ENCODE measurements at regions not wholly inside any gene's neighbourhood (a gene's known extent, or its start where the extent isn't known, plus 50 kb on each side); places are given as distances from the start of the nearest gene placed in this dataset.

DNA sequence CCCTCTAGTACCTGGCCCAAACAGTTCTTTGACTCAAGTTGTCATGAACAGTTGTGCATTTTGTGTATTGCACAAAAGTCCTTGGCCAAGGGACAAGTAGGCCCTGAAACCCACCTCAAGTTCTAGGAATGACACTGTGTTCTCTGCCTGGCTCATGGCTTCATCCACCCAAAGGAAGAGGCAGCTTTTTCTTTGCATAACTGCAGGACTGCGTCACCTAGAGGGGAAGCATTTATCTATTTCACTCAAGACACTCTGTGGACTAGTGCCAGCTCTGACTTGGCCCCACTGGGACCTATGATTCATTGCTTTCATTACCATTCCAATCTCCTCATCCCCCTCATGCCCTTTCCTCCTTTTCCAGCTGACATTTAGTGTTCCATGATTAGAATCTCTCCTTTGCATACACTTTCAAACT, 119.3 kb upstream of the SIX2 start:
- ChIA-PET POLR2A (ENCODE audit: unreplicated experiment) (no interaction called here), CTCF (no interaction called here)
- Histone ChIP-seq H2AFZ (ENCODE audit: low read length) (no peak overlapping the region), H4K20me1 (ENCODE audit: low read length) (no peaks in the 10 kb centered on the region), H3K4me2 (ENCODE audit: low read length) (peak overlapping the region; percentile 65), H3K4me3 (ENCODE audit: low read length) (no peak overlapping the region), H3K27me3 (ENCODE audit: low read length) (no peaks in the 10 kb centered on the region), H3K79me2 (ENCODE audit: low read length) (no peaks in the 10 kb centered on the region), H3K36me3 (ENCODE audit: low read depth, low read length) (no peaks in the 10 kb centered on the region), H3K9me3 (ENCODE audit: low read length) (no peaks in the 10 kb centered on the region), H3K9me2 (replicated peaks; ENCODE audit: low read length) (no peaks in the 10 kb centered on the region), H3K9ac (ENCODE audit: low read length) (peak overlapping the region; percentile 30; the same call in 1 of the 2 replicates), H3K4me1 (ENCODE audit: insufficient read depth, low read length) (peaks cover 49% of the 10 kb centered on the region), H3F3A (ENCODE audit: low read length, unreplicated experiment) (no peaks in the 10 kb centered on the region), H3K27ac (ENCODE audit: low read length) (peak overlapping the region; percentile 78)
- BruUV-seq (replicated peaks), result no TSS peak
- DNase-seq (peak; percentile 99), ATAC-seq (peak; percentile 85)
- TF ChIP-seq, protein P1, sequence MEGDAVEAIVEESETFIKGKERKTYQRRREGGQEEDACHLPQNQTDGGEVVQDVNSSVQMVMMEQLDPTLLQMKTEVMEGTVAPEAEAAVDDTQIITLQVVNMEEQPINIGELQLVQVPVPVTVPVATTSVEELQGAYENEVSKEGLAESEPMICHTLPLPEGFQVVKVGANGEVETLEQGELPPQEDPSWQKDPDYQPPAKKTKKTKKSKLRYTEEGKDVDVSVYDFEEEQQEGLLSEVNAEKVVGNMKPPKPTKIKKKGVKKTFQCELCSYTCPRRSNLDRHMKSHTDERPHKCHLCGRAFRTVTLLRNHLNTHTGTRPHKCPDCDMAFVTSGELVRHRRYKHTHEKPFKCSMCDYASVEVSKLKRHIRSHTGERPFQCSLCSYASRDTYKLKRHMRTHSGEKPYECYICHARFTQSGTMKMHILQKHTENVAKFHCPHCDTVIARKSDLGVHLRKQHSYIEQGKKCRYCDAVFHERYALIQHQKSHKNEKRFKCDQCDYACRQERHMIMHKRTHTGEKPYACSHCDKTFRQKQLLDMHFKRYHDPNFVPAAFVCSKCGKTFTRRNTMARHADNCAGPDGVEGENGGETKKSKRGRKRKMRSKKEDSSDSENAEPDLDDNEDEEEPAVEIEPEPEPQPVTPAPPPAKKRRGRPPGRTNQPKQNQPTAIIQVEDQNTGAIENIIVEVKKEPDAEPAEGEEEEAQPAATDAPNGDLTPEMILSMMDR (conservative IDR thresholded peaks at IDR 0.05; ENCODE audit: low read depth, low read length), result peak; percentile 55
- no peak for TF ChIP-seq EZH2 (IDR thresholded peaks at IDR 0.05; ENCODE audit: low read length, unreplicated experiment)
- intact Hi-C loops (cut with micrococcal nuclease), result loop anchor here (1.0 to 2.0 kb wide), 2 partner anchors 40 to 103 kb away; no protein-coding TSS in a partner anchor

DNA sequence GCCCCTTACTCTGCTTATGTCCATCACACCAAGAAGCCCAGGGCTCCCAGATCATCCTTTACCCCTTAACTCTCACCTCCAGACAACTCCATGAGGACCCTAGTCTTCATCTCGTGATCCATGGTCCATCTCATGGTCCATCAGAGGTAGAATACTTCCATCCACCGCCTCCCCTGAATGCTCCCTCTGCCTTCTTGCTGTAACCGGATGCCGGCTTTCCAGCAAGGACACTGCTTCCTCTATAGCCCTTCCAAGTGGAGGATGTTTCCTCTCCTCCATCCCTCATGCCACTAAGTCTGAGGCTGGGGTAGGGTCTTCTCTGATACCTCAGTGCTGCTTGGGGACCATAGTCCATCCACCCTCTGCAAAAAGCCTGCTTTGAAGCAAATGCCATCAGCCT, 118.6 kb upstream of the SIX2 start:
- no peak overlapping the region for H3K4me3 ChIP-seq (ENCODE audit: low read length)
- POLR2A ChIA-PET (ENCODE audit: unreplicated experiment), result no interaction called here
- ATAC-seq (no peak), DNase-seq (no peak)
- H3F3A ChIP-seq (ENCODE audit: low read length, unreplicated experiment), result no peaks in the 10 kb centered on the region
- H4K20me1 ChIP-seq (ENCODE audit: low read length), result no peaks in the 10 kb centered on the region
- H3K27me3 ChIP-seq (ENCODE audit: low read length), result no peaks in the 10 kb centered on the region
- CTCF ChIA-PET, result no interaction called here
- H2AFZ ChIP-seq (ENCODE audit: low read length), result no peak overlapping the region
- H3K9ac ChIP-seq (ENCODE audit: low read length), result no peak overlapping the region; the same call in 1 of the 2 replicates
- no peaks in the 10 kb centered on the region for H3K79me2 ChIP-seq (ENCODE audit: low read length)
- H3K9me2 ChIP-seq (replicated peaks; ENCODE audit: low read length), result no peaks in the 10 kb centered on the region
- H3K36me3 ChIP-seq (ENCODE audit: low read depth, low read length), result no peaks in the 10 kb centered on the region
- H3K9me3 ChIP-seq (ENCODE audit: low read length), result no peaks in the 10 kb centered on the region
- TF ChIP-seq, protein P1 (conservative IDR thresholded peaks at IDR 0.05; ENCODE audit: low read depth, low read length), result no peak
- TF ChIP-seq EZH2phosphoT487 (IDR thresholded peaks at IDR 0.05; ENCODE audit: borderline replicate concordance, low read length) (no peak), EZH2 (IDR thresholded peaks at IDR 0.05; ENCODE audit: low read length, unreplicated experiment) (no peak)
- no peak overlapping the region for H3K4me2 ChIP-seq (ENCODE audit: low read length)
- intact Hi-C loops (cut with micrococcal nuclease), result loop anchor here (1.0 to 2.0 kb wide), 2 partner anchors 41 to 103 kb away; no protein-coding TSS in a partner anchor
- H3K27ac ChIP-seq (ENCODE audit: low read length), result peak overlapping the region; percentile 71; the same call in 1 of the 2 replicates
- peaks cover 55% of the 10 kb centered on the region for H3K4me1 ChIP-seq (ENCODE audit: insufficient read depth, low read length)
- BruUV-seq (replicated peaks), result no TSS peak

DNA sequence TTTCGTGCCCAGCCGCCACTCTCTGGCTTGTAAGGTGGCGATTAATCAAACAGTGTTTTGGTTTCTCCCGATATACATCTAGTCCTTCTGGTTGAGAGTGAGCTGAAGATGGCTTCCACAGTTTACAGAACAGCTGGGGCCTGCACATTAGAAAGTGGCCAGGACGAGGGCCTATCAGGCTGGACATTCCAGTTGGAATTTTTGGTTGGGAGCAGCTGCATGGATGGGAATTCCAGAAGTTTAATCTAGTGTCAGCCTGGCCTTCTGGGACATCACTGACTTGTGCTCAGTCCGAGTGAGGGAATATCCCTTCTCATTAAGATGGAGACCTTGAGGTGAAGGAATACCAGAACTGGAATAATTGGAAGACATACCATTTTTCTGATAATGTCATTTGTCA, 118.1 kb upstream of the SIX2 start:
- H3K27ac ChIP-seq (ENCODE audit: low read length), result no peak overlapping the region
- no peak for TF ChIP-seq EZH2phosphoT487 (IDR thresholded peaks at IDR 0.05; ENCODE audit: borderline replicate concordance, low read length)
- TF ChIP-seq, protein P1 (conservative IDR thresholded peaks at IDR 0.05; ENCODE audit: low read depth, low read length), result no peak
- TF ChIP-seq EZH2 (IDR thresholded peaks at IDR 0.05; ENCODE audit: low read length, unreplicated experiment), result no peak
- intact Hi-C loops (cut with micrococcal nuclease), result no loop called here
- H3K4me3 ChIP-seq (ENCODE audit: low read length), result no peak overlapping the region
- H3K9me3 ChIP-seq (ENCODE audit: low read length), result no peaks in the 10 kb centered on the region
- ChIA-PET POLR2A (ENCODE audit: unreplicated experiment) (no interaction called here), CTCF (no interaction called here)
- H3K9me2 ChIP-seq (replicated peaks; ENCODE audit: low read length), result no peaks in the 10 kb centered on the region
- H3K4me2 ChIP-seq (ENCODE audit: low read length), result no peak overlapping the region
- no peak overlapping the region for H3K9ac ChIP-seq (ENCODE audit: low read length)
- no peak overlapping the region for H2AFZ ChIP-seq (ENCODE audit: low read length)
- H3F3A ChIP-seq (ENCODE audit: low read length, unreplicated experiment), result no peaks in the 10 kb centered on the region
- peaks cover 53% of the 10 kb centered on the region for H3K4me1 ChIP-seq (ENCODE audit: insufficient read depth, low read length)
- DNase-seq, result no peak
- no peak for ATAC-seq
- no peaks in the 10 kb centered on the region for H3K27me3 ChIP-seq (ENCODE audit: low read length)
- H3K36me3 ChIP-seq (ENCODE audit: low read depth, low read length), result no peaks in the 10 kb centered on the region
- BruUV-seq (replicated peaks), result no TSS peak
- no peaks in the 10 kb centered on the region for H3K79me2 ChIP-seq (ENCODE audit: low read length)
- no peaks in the 10 kb centered on the region for H4K20me1 ChIP-seq (ENCODE audit: low read length)
